M059J (cell line): ENCODE measurements at regions not wholly inside any gene's neighbourhood (a gene's known extent, or its start where the extent isn't known, plus 50 kb on each side); places are given as distances from the start of the nearest gene placed in this dataset.

Experiments
- DNase-seq: peaks from one replicate; pipeline ENCODE4 v3.0.0-alpha.2; 2012; ENCODE audit warnings: low read depth

DNA sequence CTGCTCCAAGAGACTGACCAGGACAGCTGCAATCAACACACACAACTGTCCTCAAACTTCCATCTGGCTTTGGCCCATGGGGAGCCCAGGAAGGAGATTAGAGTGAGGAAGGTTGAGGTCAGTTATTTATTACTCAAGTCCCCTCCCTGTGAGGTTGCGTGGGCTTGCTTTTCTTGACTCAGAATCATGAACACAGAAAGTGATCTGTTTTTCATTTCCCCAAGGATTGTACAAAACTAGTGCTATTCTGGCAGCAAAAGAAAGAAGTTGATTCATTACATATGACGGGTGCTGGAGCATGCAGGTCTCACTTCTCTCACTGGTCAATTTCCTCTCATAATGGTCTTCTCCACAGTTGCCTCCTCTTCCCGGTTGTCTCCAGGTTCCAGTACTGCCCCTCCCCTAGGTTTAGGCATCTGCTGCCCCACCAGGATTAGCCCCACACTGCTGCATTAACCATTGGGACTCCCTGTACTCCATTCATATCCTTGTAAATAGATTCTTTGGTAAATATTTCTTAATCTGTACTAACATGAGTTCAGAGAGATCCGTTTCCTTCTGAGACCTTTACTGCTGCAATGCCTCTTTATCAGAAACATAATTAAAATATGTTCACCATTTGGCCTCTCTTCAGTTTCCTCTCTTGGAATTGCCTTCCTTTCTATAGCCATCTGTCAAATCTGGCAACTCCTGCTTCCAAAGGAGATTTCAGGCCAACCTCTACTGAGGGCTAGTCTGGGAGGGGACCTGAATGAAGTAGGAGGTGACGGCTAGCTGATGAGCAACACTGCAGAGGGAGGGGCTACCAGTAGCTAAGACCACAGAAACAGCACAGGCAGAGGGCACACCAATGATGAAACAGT is 888.8 kb downstream of the QKI start:
- no peak for DNase-seq

DNA sequence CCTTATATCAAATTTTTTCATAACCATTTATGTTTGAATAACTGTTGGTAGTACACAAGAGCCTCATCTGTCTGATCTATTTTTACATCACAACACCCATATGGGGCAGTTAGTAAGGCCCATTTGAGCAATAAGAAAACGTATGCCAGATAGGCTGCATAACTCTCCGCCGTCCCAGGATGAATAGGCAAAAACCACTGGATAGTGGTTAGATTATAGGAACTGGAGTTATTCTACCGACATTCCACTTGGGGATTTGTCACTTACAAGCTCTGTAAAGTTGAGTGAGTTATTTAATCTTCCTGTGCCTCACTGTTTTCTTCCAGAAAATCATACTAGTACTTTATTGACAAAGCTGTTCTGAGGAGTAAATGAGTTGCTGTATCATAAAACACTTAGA is 881.9 kb downstream of the QKI start:
- no peak for DNase-seq

DNA sequence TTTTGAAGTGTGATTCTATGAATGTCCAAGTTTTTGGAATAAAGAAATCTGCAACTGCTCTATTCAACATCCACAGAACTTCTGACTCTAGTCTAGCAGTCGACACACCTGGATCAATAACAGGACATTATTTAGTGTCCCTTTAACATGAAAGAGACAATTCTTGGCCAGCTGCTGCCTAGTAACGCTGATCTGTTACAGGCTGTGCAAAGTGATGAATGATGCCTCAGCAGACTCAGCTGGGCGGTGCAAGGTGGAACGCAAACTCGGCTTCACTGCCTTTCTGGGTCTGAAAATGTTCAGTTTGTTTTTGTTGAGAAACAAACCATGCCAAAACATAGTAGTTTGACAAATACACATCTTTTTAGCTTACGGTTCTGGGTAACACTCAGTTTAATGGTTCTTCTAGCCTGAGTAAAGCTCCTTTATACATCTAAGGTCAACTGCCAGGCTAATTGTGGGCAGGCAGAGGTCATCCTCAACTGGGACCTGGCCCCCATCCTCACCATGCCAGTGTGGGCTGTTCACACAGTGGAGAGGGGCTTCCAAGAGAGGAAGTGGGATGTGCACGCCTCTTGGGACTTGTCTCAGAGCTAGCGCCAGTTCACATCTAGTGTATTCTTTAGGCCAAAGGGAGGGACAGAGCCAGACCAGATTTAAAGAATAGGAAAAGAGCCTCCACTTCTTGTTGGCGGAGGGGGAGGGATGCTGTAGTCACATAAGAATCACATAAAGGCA is 879.7 kb downstream of the QKI start:
- DNase-seq = no peak

DNA sequence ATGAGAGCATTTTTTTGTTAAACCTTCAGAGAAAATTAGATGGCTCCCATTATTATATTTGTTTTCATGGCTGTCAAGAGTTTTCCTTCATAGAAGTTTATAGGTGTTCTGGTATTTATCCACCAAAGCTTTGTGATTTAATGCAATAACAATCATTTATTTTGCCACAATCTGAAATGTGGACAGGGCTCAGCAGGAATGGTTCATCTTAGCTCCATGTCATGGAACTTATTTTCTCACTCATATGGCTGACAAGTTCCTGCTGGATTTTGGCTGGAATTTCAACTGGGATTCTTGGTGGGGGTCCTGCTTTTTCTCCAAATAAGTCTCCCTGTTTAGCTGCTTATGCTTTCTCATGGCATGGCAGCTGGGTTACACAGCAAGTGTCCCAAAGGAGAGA is 876.7 kb downstream of the QKI start:
- DNase-seq = no peak

DNA sequence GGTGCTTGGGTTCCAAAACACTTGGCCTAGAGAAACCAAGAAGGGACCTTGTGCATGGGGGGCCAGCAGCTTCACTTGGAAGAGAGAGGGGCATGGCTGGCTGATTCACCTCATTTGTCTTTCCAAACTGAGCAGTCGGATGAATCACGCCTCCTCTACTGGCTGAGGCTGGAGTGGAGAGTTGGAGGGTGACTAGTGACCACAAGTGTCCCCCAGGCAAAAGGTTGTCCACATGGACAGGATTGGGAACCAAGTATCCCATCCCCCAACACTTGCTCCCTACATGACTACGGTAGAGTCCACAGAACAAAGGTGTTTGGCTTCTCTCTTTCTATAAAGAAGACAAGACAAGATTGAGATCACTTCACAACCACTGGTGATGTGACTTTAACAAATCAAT is 875.6 kb downstream of the QKI start:
- DNase-seq = peak; percentile 54

DNA sequence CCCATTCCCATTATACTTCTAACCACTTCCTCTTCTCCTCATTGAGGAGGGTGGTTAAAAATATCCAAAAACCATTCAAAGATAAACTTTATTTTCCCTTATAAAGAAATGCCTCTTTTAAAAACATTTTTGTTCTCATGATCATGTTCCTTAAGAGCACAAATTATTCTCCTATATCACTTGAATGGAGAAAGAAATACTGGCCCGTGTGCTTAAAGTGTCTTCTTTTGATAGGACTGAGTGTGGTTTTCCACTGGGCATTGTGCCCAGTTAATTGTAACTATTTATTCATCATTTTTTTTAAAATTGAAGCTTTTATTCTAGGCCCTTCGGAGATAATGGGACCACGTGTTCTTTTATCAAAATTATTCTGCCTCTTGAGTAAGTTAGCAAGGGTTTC is 871.5 kb downstream of the QKI start:
- DNase-seq = peak; percentile 16

DNA sequence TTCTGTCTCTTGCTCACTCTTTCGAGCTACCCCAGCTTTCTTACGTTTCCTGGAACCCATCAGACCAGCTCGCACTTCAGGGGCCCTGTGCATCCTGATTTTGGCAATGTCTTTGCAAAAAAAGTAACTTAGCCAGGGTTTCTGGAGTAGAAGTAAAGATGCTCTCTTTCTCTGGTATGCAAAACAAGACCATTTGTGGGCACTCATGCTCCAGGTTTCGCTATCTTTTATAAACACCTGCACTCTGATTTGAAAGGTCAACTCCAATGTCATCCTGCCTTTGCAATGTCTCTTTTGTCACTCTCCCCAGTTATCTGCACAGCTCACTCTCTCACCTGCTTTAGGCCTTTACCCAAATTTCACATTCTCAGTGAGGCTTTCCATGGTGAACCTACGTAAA is 869.1 kb downstream of the QKI start:
- DNase-seq = no peak

DNA sequence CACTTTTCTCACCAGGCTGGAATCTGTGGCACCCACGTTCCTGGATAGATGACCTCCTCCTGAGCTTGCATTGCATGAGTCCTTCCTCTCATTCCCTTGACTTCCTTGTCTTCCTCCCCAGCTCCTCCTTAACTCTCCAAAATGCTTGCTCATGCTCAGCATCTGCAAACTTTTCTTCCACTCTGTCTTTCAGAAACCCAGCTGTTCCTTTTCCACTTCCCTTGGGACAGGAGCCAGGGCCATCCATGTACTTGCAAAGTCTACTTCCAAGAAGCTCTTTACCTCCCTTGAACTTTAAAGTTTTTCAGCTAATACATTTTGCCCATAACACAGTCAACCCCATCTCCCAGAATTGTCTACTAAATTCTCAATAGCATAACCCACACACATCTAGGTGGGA is 861.7 kb downstream of the QKI start:
- DNase-seq = no peak

DNA sequence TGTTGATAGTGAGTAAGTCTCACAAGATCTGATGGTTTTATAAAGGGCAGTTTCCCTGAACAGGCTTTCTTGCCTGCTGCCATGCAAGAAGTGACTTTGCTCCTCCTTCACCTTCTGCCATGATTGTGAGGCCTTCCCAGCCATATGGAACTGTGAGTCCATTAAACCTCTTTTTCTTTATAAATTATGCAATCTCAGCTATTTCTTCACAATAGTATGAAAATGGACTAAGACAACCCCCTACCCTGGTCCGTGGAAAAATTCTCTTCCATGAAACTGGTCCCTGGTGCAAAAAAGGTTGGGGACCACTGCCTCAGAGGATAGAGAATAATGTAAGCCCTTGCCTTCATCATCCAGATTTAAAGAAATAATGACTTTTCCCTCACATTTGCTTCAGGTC is 861.3 kb downstream of the QKI start:
- no peak for DNase-seq

DNA sequence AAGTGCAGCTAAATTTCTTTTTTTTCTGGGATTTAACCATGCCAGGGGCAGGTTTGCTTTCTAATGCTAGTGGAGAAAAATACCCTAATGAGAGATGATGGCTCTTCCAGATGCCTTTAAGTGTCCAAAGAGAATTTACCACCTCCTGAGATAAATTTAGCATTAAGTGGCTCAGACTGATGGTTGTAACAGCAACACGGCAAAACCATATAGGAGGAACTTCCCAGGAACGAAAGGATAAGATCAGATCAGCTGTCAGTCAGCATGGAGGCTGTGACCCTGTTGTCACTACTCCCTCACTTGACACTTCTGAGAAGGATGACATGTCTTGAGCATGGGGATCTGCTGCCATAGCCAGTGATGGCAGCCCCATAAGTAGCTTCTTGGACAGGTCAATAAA is 860.0 kb downstream of the QKI start:
- no peak for DNase-seq

DNA sequence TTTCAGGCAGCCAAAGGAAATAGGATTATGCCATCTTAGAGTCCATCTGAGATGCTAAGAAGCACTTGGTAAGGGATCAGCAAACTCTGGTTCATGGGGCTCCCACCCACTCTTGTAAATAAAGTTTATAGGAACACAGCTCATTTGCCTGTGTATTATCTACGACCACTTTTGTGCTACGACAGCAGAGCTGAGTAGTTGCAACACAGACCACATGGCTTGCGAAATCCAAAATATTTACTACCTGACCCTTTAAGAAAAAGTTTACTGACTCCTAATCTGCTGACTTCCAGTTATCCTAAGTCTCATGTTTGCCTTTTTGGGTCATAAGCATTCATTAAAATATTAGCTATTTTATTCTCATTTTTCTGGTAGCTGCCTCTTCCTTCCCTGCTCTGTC is 859.0 kb downstream of the QKI start:
- no peak for DNase-seq

DNA sequence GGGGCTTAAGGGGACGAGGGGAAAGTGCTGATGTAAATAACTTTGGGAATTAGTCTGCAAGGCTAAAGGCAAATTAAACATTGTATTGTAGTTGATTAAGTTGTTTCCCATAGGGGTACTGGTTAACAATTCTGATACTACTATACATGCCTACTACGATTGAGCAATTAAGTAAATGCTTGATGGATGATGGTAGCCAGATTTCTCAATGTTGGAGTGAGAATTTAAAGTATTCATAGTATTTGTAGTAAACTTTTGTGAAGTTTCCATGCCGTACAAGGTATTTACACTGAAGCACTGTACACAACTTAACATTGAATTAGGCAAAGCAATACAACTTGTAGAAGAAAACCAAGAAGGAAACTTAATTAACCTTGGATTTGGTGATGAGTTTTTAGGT is 852.3 kb downstream of the QKI start:
- DNase-seq = no peak

DNA sequence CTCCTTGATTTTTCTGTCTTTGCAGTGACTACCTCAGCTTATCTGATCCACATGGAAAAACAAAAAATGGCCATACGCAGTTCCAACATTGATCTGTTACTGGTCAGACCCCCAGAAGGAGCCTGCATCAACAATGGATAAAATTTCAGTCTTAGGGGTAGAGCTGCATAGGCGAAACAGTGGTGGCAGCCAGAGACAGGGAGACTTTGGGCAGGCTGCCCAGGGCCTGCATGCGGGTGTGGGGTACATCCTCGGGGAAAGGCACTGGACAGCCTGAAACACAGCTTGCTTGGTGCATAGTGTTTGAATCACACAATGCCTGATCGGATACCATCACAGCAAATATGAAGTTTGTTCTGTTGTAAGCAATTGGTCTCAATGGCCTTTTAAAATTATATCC is 847.8 kb downstream of the QKI start:
- no peak for DNase-seq

DNA sequence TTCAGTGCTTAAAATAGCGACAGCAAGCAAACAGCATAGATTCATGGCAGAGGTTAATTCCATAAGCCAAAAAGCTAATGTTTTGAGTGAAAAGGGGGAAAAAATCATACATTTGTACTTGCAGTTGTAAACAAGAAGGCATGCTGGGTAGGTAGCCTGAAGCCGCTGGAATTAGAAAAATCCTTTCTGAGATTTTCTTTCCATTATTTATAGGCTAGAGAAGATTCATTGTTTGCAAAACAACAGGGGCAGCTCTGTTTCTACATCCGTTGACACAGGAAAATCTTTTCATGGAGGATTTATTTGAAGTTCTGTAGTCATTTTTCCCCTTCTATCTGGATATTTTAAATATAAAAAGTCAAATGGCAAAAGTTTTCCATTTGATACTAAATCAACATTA is 843.9 kb downstream of the QKI start:
- no peak for DNase-seq

DNA sequence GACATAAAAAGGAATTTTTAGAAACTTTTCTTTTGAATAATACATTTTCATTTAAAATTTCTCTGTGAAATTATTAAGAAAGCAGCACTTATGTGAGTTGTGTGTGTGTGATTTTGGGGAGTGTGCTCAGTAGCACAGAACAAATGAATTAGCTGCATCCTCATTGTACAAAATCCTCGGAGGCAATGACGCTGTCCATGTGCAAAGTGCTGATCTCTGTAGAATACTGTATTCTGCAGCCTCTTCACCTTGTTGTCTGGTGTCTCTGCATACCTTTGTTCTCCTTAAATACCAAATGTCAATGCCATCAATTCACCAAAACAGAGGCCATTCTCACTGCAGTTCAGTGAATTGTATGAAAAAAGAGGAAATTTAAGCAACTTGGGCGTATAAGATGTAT is 838.4 kb downstream of the QKI start:
- DNase-seq = no peak

DNA sequence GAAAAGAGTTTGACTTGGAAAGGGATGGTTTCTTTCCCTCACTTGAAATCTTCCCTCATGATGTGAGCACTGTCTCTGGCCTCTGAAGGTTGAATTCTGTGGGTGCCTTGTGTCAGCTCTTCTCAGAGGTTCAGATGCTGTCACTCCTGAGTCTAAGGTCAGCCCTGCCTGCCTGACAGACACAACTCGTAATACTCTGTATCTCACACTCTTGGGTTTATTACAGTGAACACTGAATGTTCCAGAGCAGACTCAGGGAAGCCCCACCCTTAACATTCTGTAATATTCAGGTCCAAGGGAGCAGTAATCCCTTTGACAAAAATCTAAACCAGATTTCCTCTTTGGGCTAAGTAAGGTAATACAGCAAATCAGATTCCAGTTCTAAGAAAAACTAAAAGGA is 837.8 kb downstream of the QKI start:
- no peak for DNase-seq

DNA sequence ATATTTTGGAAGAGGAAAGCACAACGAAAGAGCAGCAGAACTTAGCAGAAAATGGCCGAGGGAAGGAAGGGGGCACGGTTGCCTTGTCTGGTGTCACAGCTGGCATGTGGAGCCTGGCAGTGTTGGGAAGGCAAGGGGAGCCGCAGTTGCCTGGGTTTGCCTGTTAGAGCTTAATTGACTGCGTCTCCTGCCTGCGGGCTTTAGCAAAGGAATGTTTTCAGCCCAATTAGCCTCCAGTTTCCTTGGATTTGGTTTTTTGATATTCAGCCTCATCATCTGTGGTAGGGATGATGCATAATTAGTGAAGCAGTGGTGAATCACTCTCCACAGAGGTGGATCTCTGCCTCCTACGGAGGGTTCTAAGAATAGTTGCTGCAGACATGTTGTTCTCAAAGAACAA is 832.6 kb downstream of the QKI start:
- DNase-seq = peak; percentile 75

DNA sequence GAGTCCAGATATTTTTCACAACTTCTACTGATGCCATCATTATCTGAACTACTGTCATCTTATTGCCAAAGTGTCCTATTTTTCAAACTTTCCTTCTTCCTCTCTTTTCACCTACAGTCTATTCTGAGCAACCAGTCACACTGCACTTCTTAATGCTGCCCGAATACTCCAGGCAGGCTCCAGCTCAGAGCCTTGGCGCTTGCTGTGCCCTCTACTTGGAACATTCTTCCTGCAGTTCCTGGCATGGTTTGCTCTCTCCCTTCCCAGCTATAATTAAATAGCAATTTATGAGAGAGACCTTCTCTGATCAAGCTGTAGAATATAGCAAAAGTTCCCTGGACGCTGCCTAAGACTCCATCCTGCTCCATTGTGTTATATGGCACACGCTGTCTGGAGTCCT is 831.6 kb downstream of the QKI start:
- no peak for DNase-seq

DNA sequence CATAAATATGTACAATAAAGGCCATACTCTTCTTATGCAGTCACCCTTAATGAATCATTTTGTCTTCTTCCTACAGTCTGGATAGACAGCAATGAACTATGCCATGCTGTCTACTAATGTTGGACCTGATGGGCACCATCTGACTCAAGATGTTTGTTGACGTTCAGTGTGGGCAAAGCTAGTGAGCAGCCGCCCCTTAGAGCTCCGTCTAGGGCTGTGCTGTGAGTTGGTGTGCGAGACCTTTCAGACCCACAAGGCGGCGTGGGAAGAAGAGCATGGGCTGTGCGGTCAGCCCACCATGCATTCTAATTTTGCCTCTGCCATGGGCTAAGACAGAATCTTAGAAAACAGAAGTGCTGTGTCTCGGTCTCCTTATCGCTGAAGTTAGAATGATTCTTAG is 829.4 kb downstream of the QKI start:
- DNase-seq = no peak

DNA sequence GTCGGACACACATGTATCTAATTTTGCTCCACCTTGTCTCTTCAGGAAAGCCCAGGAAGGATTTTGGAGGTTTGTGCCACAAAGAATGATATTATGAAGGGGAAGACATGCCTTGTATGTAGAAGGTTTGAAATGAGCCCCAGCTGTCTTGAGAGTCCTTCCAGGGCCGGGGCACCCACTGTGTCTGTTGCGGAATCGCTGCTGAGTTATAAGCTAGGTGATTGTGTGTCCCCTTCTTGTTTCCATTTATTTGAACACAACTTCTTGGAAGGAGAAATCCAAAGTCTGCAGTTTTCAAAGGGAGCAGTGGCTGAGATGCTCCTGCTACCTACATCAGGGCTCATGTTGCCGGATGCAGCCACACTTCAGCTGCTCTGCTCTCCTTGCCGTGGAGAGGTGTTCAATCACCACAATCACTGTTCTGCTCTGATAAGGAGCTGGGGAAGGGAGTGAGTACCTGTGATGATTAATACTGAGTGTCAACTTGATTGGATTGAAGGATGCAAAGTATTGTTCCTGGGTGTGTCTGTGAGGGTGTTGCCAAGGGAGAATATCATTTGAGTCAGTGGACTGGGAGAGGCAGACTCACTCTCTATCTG is 828.6 kb downstream of the QKI start:
- no peak for DNase-seq

DNA sequence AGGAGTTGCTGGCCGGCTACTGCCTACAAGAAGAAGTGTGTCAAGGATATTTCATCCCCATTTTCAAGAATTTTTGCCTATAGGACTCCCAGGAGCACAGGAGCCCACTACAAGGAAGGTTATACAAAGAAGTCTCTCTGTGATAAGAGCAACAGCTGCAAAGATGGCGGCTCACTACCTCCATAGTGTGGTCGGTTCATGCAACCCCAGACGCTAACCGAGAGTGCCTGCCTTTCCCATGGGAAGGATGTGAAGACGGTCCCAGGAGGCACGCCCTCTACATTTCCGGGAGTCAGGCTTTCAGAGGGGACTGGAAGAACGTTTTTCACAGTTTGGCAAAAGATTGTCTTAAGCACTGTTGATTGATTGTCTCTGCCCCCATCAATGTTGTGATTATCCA is 816.3 kb downstream of the QKI start:
- DNase-seq = no peak

DNA sequence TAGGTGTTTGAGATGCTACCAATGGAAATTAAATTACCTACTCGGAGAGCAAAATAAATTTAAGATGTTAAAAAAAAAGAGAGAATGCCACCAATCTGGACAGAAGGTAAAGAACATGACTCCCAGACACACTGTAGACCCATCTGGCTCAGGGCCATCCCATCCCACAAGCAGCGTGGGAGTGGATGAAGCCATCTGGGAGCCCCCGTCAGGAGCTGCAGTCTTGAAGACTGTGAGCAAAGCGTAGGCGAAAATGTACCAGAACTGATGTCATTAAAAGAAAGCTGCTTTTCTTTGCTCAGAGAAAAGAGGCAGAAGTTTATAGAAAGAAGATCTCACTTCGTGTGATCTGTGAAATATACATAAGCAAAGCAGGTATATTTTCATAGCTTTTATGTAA is 815.7 kb downstream of the QKI start:
- no peak for DNase-seq

DNA sequence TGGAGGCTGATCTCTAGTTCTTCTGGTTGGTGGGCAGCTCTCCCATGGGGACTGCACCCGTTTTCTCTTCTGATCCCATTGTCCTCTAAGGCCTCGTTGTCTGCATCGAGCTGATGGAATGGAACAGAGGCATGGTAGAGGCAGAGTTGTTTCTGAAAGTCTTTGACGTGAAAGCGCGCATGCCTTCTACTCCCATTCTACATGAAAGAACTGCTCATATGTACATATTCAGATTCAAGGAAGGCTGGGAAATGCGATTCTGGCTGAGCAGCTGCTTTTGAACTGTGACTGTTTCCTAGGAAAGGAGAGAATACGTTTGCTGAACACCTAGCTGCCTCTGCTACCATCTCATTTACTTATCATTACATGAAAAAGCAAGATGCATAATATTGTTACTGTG is 815.2 kb downstream of the QKI start:
- no peak for DNase-seq
